GM19463 (cell line): ENCODE measurements at regions not wholly inside any gene's neighbourhood (a gene's known extent, or its start where the extent isn't known, plus 50 kb on each side); places are given as distances from the start of the nearest gene placed in this dataset.
"Not testable (repeated sequence)": the region's sequence is repeated elsewhere in the genome, so short reads cannot be mapped to it uniquely, and the experiment has no call there.

Experiments used
- ATAC-seq: cut with Tn5 transposase; IDR thresholded peaks from one replicate; pipeline ENCODE4 v1.9.1; 2021; ENCODE audit warnings: mild to moderate bottlenecking, moderate library complexity; ENCODE audit not compliant: unreplicated experiment

GRCh38 chr7:17396692-17397091 is 98.2 kb downstream of the AHR start:
- ATAC-seq = no peak

GRCh38 chr7:17401791-17402627 is 103.6 kb downstream of the AHR start:
- ATAC-seq = peak; percentile 61

GRCh38 chr7:17402628-17403278 is 104.3 kb downstream of the AHR start:
- ATAC-seq = peak; percentile 77

GRCh38 chr7:17404006-17404405 is 105.6 kb downstream of the AHR start:
- no peak for ATAC-seq

- no peak for ATAC-seq
Measured at GRCh38 chr7:17405786-17406185, 107.3 kb downstream of the AHR start.

GRCh38 chr7:17406738-17407137 is 108.3 kb downstream of the AHR start:
- ATAC-seq = no peak

- ATAC-seq = no peak
Measured at GRCh38 chr7:17407229-17407628, 108.8 kb downstream of the AHR start.

- ATAC-seq = no peak
Measured at GRCh38 chr7:17408245-17408903, 109.9 kb downstream of the AHR start.

GRCh38 chr7:17408904-17409290 is 110.4 kb downstream of the AHR start:
- no peak for ATAC-seq

GRCh38 chr7:17411922-17412321 is 113.5 kb downstream of the AHR start:
- peak; percentile 89 for ATAC-seq

- no peak for ATAC-seq
Measured at GRCh38 chr7:17412883-17413282, 114.4 kb downstream of the AHR start.

GRCh38 chr7:17415955-17416354 is 117.5 kb downstream of the AHR start:
- no peak for ATAC-seq

GRCh38 chr7:17420308-17421015 is 122.0 kb downstream of the AHR start:
- not testable (repeated sequence) for ATAC-seq

- no peak for ATAC-seq
Measured at GRCh38 chr7:17421941-17422340, 123.5 kb downstream of the AHR start.

- no peak for ATAC-seq
Measured at GRCh38 chr7:17422966-17423365, 124.5 kb downstream of the AHR start.

GRCh38 chr7:17427924-17428323 is 129.5 kb downstream of the AHR start:
- ATAC-seq = no peak

- no peak for ATAC-seq
Measured at GRCh38 chr7:17429579-17429978, 131.1 kb downstream of the AHR start.

- no peak for ATAC-seq
Measured at GRCh38 chr7:17432793-17433192, 134.3 kb downstream of the AHR start.

- ATAC-seq = no peak
Measured at GRCh38 chr7:17434191-17434590, 135.7 kb downstream of the AHR start.

GRCh38 chr7:17434841-17435692 is 136.6 kb downstream of the AHR start:
- no peak for ATAC-seq
